A673 (cell line): ENCODE measurements at regions not wholly inside any gene's neighbourhood (a gene's known extent, or its start where the extent isn't known, plus 50 kb on each side); places are given as distances from the start of the nearest gene placed in this dataset.

Source experiments
- BruUV-seq: library from RNA; stranded (reverse); fragments of 400-500 nt; replicated peaks from 2 replicates; lab custom pipeline; 2021; lab: Mats Ljungman, UMichigan
- CTCF ChIA-PET: fragments of 300-600 bp; sonication (Branson Sonifier 250); formaldehyde crosslinking; loops from one replicate; lab custom pipeline; 2022; ENCODE audit warnings: antibody characterized with exemption; lab: Charles Lee
- POLR2A ChIA-PET: fragments of 300-600 bp; sonication (Branson Sonifier 250); formaldehyde crosslinking; loops from one replicate; lab custom pipeline; 2022; ENCODE audit warnings: antibody characterized with exemption; ENCODE audit not compliant: low non-redundant PET; lab: Charles Lee
- DNase-seq: peaks from one replicate; pipeline ENCODE4 v3.0.0-alpha.2; 2015; ENCODE audit warnings: low spot score
- H3K27ac ChIP-seq: fragments of 200-600 bp; sonication (generic); 2 replicates; pipeline ENCODE4 v1.5.1; 2016; ENCODE audit warnings: mixed run types, low read depth, mild to moderate bottlenecking, mixed read lengths, antibody characterized with exemption, low read length; ENCODE audit not compliant: poor library complexity, severe bottlenecking
- H3K27me3 ChIP-seq: fragments of 200-600 bp; sonication (generic); replicated peaks from 2 replicates; pipeline ENCODE4 v1.6.1; 2017; ENCODE audit warnings: mixed run types, low read depth, mild to moderate bottlenecking, mixed read lengths, antibody characterized with exemption, low read length; ENCODE audit not compliant: insufficient read depth, poor library complexity
- H3K36me3 ChIP-seq: fragments of 200-600 bp; sonication (generic); 2 replicates; pipeline ENCODE4 v1.6.1; 2016; ENCODE audit warnings: mixed run types, mild to moderate bottlenecking, mixed read lengths, antibody characterized with exemption, low read length; ENCODE audit not compliant: insufficient read depth, poor library complexity, severe bottlenecking
- H3K4me1 ChIP-seq: fragments of 200-600 bp; sonication (generic); 2 replicates; pipeline ENCODE4 v1.6.1; 2017; ENCODE audit warnings: mixed run types, mild to moderate bottlenecking, mixed read lengths, antibody characterized with exemption, low read length; ENCODE audit not compliant: insufficient read depth, poor library complexity, severe bottlenecking
- H3K4me3 ChIP-seq: fragments of 200-600 bp; sonication (generic); 2 replicates; pipeline ENCODE4 v1.5.1; 2016; ENCODE audit warnings: low read depth, mixed run types, mild to moderate bottlenecking, mixed read lengths, low read length; ENCODE audit not compliant: poor library complexity, severe bottlenecking
- H3K9me3 ChIP-seq: fragments of 200-600 bp; sonication (generic); 2 replicates; pipeline ENCODE4 v1.6.1; 2016; ENCODE audit warnings: mixed run types, low read depth, mild to moderate bottlenecking, mixed read lengths, antibody characterized with exemption, low read length; ENCODE audit not compliant: poor library complexity, severe bottlenecking
- EZH2 ChIP-seq: fragments of 200-600 bp; sonication (generic); IDR thresholded peaks from 2 replicates; pipeline ENCODE4 v1.6.1; 2017; ENCODE audit warnings: borderline replicate concordance, low read depth, mild to moderate bottlenecking, mixed read lengths, antibody characterized with exemption, low read length; ENCODE audit not compliant: poor library complexity, severe bottlenecking
- intact Hi-C: fragments of 100-400 bp; cut with micrococcal nuclease; formaldehyde crosslinking; loops from one replicate; pipeline ENCODE4 v1.10.0; 2022; ENCODE audit not compliant: unreplicated experiment
- TF ChIP-seq, protein P1 (sequence below): fragments of 300-800, 200-600 bp; sonication (generic); conservative IDR thresholded peaks from 2 replicates; pipeline ENCODE4 v1.5.1; 2017; ENCODE audit warnings: low read depth, mild to moderate bottlenecking, antibody characterized with exemption, low read length, moderate library complexity, mixed read lengths

DNA sequence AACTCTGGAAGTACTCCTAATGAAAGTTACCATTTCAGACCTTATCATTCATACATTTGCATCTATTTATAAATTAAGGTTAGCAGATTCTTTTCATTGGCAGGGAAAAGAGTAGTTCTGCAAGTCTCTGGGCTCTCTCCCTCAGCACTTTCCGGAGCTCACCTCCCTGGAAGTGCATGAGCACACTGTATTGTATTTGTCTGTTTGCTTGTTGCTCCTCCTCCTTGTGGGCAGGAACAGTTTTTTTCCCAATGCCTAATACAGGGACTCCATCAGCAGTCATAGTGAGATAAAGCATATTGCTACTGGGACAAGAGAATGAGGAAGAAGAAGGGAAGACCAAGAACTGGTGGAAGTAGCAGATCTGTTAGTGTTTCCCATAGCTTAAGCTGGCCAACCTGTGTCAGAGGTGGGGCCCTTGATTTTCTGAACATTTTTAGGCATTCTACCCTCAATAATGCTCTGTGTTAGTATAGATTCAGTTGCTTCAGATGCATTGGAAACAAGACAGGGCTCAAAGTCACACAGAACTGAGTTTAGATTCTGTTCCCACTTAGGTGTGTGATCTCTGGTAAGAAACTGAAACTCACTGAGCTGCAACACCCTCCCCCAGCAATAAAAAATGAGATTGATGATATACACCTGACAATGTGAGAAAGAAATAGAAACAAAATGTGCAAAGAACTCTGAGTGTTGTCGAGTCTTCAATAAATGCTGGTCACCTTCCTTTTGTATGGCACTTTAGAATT is 407.8 kb downstream of the TUSC7 start:
- Histone ChIP-seq H3K4me3 (no peak overlapping the region), H3K4me1 (no peaks in the 10 kb centered on the region), H3K9me3 (no peaks in the 10 kb centered on the region), H3K36me3 (no peaks in the 10 kb centered on the region), H3K27me3 (no peaks in the 10 kb centered on the region), H3K27ac (no peak overlapping the region)
- no peak for DNase-seq
- ChIA-PET CTCF (no interaction called here), POLR2A (no interaction called here)
- TF ChIP-seq, protein P1, sequence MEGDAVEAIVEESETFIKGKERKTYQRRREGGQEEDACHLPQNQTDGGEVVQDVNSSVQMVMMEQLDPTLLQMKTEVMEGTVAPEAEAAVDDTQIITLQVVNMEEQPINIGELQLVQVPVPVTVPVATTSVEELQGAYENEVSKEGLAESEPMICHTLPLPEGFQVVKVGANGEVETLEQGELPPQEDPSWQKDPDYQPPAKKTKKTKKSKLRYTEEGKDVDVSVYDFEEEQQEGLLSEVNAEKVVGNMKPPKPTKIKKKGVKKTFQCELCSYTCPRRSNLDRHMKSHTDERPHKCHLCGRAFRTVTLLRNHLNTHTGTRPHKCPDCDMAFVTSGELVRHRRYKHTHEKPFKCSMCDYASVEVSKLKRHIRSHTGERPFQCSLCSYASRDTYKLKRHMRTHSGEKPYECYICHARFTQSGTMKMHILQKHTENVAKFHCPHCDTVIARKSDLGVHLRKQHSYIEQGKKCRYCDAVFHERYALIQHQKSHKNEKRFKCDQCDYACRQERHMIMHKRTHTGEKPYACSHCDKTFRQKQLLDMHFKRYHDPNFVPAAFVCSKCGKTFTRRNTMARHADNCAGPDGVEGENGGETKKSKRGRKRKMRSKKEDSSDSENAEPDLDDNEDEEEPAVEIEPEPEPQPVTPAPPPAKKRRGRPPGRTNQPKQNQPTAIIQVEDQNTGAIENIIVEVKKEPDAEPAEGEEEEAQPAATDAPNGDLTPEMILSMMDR = no peak
- TF ChIP-seq EZH2 = no peak
- BruUV-seq = no TSS peak
- intact Hi-C loops = no loop called here

DNA sequence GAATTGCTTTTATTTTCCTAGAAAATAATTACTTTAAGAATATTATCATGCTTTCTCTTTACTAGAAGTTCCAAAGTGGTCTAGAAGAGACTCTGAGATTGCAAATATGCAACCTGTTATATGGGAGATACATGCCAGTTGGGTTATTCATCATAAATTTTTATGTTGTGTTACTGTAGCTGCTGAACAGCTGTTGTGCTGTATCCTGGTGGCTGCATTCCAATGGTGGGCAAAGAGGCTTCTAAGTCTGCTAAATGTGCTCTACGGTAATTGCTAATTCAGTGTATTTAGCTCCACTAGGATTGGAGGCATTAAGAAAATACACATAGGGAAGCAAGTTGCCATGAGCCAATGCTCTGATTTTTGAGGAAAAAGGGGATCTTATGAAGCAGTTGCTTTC is 409.0 kb downstream of the TUSC7 start:
- Histone ChIP-seq H3K4me3 (no peak overlapping the region), H3K27ac (no peak overlapping the region), H3K4me1 (no peaks in the 10 kb centered on the region), H3K9me3 (no peaks in the 10 kb centered on the region), H3K36me3 (no peaks in the 10 kb centered on the region), H3K27me3 (no peaks in the 10 kb centered on the region)
- intact Hi-C loops = no loop called here
- no peak for DNase-seq
- BruUV-seq = no TSS peak
- TF ChIP-seq, protein P1 = no peak
- no peak for TF ChIP-seq EZH2
- ChIA-PET CTCF (no interaction called here), POLR2A (no interaction called here)

DNA sequence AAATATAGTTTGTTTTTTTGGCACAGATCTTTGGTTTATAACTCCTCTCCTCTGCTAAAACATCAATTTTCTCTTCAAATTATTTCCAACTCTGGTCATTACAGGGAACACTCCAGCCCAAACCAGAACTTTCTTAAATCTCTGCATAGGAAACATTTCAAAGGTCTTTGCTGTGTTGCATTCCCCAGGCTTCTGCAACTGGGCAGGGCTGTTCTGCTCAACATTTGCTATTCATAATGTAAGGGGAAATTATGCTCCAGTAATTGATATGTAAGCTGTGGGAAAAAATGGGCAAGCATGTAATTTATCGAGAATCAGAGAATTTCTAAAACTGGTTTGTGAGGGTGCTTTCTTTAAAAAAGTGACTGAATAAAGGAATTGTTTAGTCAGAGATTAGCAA is 410.4 kb downstream of the TUSC7 start:
- no peaks in the 10 kb centered on the region for H3K9me3 ChIP-seq
- no peak for DNase-seq
- ChIA-PET CTCF (no interaction called here), POLR2A (no interaction called here)
- intact Hi-C loops = no loop called here
- no peak overlapping the region for H3K4me3 ChIP-seq
- H3K27me3 ChIP-seq = no peaks in the 10 kb centered on the region
- no peaks in the 10 kb centered on the region for H3K4me1 ChIP-seq
- BruUV-seq = no TSS peak
- no peaks in the 10 kb centered on the region for H3K36me3 ChIP-seq
- no peak for TF ChIP-seq EZH2
- no peak overlapping the region for H3K27ac ChIP-seq

DNA sequence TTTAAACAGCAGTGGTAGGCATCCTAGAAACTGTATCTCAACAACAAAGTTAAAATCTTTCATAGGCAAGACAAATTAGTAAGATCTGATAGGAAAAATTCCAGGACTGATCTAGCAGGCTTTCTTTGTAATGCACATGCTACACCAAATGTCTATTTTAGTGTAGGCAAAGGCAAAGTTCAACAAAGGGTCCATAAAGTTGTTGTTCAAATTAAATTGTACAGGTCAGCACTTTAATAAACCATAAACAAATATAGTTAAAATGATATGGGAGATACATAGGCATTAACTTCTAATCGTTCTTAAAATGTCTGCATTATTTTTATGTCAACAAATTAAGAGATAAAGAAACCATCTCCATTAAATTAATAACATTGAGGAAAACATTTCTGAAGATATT is 413.0 kb downstream of the TUSC7 start:
- Histone ChIP-seq H3K4me1 (no peaks in the 10 kb centered on the region), H3K36me3 (no peaks in the 10 kb centered on the region), H3K27ac (no peak overlapping the region), H3K9me3 (no peaks in the 10 kb centered on the region), H3K27me3 (no peaks in the 10 kb centered on the region), H3K4me3 (no peak overlapping the region)
- POLR2A ChIA-PET = no interaction called here
- DNase-seq = no peak
- no TSS peak for BruUV-seq
- TF ChIP-seq, protein P1 = no peak
- CTCF ChIA-PET = no interaction called here
- intact Hi-C loops = no loop called here
